NCI-H510A treated with DMSO at 0.1 percent for 48 hours (cell line): ENCODE measurements at regions not wholly inside any gene's neighbourhood (a gene's known extent, or its start where the extent isn't known, plus 50 kb on each side); places are given as distances from the start of the nearest gene placed in this dataset.

ENCODE experiments used
- DNase-seq: peaks from one replicate; lab custom pipeline; 2025; lab: John Stamatoyannopoulos, UW

DNA sequence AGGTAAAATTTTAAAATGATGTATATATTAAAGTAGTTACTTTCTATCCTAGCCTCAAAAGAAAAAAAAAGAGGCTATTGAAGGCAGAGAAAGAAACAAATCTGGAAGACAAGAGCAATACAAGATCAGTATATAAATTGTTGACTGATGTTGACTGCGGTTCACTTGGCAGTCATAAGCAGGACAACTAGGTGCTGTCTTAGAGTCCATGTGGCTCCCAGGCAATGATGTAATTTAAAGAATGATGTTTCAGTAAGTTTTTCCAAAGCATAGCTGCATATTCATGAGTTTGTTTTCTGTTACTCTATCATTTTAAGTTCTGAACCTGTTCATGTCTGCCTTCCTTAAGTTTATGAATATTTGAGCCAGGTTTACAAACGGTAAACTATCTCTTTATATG is 630.2 kb downstream of the FAT4 start:
- no peak for DNase-seq

DNA sequence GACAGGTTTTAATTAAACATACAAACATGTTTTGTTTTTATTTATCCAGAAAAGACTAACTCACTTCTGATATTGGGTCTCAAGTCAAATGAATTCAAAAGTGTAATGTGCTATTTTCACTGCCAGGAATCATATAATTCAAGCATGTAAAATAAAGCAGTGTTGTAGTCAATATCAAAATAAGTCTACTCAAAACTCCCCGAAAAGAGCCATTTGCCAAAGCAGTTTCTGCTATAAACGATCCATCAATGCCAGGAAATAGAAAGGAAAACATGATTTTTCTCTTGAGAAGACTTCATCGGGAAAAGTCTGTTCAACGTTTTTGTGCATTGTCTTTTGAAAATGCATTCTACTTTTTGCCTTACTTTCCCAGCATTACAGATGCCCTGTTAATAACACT is 633.3 kb downstream of the FAT4 start:
- DNase-seq = no peak

DNA sequence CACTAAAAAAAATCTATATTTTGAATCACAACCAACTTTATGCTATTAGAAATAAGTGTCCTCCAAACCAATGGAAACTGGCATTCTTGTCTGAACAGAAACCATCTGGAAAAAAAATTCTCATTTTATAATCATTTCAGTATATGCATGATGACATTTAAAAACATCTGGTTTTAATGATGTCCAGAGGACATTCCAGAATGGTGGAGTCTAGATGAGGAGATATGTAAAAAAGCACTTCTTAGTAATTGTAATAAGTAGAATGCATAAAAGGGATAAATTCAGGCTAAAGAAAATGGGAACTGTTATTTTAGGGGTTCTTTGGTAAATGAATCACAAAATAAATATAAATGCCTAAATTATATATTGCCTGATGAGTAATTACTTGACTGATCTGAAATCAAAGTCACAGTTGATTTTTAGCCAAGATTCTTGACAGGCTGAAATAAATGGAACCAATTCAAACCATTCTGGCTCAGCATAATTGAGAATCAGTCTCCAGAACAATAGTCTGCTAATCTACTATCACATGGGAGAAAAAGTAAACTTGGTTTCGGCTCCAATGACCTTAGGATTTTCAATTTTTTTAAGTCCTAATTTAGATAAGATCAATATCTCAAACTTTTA is 636.6 kb downstream of the FAT4 start:
- DNase-seq = no peak

DNA sequence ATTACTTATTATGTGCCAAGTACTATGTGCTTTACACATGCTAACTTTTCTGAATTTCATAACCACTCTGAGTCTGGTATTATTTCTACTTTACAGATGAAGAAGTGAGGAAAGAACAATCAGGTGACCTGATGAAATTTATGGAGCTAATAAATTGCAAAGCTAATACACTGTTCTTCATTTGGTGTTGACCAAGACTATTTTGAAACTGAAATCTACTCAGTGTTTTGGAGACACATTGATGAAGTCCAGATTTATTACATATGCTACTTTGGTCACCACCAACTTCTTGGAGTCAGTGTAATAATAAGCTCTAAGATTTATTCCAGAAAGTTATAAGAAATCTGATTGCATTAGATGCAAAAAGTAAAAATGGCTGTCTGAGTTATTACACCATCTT is 637.9 kb downstream of the FAT4 start:
- no peak for DNase-seq

DNA sequence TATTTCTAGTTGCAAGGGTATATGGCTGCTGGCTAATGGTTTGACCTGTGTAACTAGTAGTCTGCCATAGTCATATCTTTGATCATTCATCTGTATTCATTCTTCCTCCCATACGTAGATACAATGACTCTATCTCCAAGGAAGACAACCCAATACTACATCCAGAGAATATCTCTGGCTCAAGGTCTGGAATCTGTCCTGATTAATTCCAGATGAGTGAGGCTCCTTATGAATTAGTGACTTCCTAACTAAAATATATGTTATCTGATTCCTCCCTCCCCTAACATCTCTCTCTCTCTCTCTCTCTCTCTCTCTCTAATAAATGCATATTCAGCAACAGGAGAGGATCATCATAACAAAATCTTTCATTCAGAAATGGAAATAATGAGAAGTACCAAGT is 641.5 kb downstream of the FAT4 start:
- no peak for DNase-seq

DNA sequence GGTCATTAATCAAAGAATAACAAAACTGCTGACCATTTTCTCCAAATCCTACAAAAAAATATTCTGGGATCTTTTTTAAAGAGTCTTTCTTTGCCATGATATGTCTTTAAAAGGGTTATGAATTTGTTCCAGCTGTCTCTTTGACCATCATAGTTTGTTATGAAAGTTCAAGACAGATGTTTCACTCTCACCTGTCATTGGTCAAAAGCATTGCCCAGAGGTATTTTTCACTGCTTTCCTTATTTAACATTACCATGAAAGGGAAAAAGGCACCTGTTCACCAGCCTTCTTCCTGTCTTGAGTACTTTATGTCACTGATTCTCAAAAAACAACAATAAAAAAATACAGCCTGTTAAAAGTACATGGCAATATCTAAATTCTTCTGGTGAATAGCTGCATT is 643.8 kb downstream of the FAT4 start:
- no peak for DNase-seq

DNA sequence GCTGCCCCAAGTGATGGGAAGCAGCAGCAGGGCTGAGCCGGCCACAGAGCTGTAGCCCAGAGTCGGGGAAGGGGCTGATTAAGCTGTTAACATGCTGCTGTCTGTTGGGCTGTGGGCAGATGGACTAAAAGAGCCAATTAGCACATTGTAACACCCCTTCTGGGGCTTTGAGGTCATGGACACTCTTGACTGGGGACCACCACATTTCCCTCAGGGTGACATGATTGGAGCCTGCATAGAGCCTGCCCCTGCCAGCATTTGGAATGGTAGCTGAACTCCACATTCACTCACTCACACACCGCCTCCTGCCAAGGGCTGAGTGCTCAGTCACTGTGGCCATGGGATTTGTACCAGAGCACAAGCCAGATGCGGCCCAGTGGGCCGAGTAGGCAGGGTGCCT is 646.9 kb downstream of the FAT4 start:
- DNase-seq = no peak

DNA sequence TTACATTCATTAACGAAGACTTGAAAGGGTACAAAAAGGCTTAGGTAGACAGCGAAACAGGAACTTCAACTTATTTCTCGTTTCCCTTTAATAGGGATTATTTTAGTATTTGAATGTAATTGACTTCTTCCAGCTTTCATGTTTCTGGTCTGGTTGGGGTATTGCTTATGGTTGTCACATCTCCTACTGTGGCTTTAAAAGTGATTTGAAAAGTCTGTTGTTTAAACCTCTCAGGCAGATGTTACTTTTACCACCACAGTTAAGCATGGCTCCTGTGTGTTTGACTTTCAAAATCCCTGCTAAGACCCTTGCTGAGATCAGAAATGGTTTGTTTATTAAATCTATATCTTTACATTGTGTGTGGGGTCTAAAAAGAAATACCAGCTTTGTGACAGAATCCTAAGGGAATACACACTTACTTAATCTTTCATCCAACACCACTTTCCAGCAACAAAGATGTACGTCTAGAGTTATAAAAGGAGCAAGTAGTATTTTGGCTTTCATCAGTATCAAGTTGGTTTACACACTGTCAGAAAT is 661.2 kb downstream of the FAT4 start:
- no peak for DNase-seq

DNA sequence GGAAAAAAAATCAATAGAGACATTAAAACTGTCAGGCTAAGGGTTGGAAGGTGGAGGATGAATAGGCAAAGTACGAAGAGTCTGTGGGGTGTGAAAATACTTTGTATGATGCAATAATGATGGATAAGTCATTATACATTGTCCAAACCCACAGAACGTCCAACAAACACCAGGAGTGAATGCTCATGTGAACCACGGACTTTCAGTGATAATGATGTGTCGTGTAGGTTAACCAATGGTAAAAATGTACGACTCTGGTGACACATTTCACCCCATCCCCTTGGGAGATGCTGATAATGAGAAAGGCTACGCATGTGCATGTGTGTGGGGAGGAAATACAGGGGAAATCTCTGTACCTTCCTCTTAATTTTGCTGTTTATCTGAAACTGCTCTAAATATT is 665.2 kb downstream of the FAT4 start:
- no peak for DNase-seq

DNA sequence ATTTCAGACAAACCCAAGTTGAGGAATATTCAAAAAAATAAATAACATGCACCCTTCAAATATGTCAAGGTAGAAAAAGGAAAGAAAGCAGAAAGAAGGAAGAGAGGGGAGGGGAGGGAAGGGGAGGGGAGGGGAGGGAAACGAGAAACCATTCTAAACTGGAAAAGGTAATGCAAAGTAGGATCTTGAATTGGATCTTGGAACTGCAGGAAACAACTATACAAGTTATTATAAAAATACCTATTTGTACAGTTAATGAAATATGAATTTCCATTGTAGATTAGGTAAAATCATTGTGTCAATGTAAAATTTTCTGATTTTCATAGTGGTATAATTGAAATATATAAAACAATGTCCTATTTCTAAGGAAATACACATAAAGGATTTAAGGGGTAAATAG is 668.4 kb downstream of the FAT4 start:
- DNase-seq = no peak

DNA sequence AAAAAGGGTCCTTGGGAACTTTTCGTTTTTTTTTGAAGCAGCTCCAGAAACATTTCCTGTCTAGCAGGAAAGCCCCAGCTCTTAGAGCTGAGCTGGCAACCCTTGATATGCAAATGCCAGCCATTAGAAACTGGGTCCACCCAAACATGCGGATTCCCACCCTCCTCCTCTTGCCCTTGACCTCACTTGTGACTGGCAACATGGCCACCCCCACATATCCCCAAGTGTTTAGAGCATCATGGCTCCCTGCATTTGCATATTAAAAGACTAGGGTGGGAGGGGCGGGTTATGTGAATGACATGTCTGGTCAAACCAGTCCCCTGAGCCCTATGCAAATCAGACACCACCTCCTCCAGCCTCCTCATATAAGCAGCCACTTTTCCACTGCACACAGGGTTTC is 671.1 kb downstream of the FAT4 start:
- no peak for DNase-seq

DNA sequence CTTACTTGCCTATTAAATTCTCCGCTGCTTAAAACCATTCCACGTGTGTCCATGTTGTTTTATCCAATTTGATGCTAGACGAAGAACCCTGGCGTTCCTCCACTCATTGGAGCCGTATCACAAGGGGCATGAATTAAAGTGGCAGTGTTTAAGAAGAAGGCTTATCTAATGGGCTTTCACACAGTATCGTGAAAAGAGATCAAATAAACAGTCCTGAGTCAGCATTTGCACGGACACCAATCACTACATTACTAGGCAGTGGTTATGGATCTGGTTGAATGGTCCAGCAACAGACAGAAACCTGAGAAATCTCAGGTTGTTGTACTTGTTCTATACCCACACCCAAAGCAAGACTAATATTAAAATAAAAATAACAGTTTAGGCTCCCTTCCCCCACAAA is 671.6 kb downstream of the FAT4 start:
- DNase-seq = no peak

DNA sequence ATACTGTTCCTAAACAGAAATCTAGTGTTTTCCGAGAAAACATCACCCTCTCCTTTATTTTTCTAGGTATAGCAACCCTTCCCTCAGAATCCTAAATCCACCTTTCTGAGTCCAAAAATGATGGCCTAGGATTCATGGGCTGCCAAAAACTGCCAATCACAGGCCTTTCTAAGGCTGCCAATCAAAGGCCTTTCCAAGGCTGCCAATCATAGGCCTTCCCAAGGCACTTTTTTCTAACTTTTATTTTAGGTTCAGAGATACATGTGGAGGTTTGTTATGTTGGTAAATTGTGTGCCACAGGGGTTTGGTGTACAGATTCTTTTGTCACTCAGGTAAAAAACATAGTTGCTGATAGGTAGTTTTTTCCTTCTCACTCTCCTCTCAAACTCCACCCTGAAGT is 673.7 kb downstream of the FAT4 start:
- no peak for DNase-seq

DNA sequence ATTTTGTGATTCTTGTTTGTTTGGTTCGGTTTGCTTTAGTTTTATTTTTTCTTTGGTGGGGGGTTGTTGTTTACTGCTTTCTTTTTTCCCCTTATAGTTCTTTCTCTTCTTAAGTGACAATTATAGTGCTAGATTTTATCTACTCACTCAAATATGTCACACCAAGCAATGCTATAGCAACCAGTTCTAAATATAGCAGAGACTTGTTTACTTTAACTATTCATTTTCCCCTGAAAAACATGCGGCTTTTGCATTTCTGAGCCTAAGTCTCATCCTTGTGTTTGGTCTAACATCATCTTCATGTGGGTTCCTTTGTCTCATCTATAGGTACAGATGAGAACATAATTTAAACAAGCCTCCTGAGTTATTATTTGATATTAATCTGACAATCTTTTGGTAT is 676.6 kb downstream of the FAT4 start:
- DNase-seq = no peak

DNA sequence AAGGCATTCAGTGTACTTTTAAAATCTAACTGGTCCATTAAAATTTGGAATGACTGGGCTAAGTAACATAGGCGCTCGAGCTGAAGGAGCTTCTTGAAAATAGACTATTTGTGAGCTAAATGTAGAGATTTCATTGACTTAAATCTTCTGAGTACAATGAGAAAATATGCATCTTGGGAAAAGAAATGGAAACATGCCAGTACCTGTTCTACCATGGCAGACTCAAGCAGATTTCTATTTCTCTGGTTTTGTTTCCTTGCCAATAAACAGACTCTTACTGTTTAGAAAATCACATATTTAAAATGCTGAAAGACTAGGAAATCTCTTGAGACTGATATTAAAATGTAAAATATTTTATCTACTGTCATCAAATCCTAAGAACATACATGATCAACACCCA is 678.1 kb downstream of the FAT4 start:
- no peak for DNase-seq

DNA sequence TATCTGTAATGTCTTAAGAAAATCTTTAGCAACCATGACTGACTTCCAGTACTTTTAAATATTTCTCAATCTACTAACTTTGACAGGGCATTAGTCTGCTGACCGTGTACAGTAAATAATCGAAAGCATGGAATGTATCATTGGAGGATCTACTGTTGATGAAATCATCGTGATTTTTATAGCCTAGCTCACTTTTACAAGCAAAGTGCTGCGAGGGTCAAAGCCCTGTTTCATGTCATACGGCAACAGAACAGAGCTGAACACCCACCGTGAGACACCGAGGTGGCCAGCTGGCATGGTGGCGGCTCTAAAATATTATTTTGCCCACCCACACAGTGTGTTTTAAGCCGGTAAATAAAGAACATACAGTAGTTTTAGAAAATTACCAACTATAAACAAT is 679.3 kb downstream of the FAT4 start:
- no peak for DNase-seq

DNA sequence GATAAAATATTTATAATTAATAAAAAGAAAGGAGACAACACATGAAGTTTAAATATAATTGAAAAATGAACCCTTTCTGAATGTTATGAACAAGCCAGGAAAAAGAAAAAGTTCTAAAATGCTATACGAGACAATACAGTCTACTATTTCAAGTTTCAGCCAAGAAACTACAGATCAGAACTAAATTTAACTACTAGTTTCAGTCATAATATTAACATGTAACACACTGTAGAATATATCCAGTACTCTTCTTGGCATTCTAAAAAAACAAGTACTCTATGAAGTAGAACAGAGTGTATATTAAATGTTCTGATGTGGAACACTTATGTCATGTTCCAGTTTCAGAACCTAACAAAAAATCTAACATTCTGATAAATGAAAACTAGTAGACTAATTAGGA is 679.7 kb downstream of the FAT4 start:
- no peak for DNase-seq

DNA sequence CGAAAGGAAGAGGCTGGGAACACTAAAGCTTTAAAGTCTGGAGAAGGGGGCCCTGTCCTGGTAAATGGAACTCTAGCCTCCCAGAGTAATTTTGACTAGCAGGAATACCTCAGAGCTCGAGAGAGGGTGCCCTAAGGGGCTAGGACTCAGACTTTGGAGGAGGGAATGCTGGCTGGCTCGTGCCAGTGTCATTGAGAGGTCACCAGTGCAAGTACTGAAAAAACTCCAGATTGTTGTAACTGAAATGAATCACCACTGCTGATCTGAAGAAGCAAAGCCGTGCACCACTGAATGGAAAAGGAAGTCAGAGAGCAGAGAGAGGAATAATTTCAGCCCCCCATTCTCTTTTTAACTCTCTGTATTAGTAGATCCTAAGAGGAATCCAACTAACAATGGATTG is 690.2 kb downstream of the FAT4 start:
- no peak for DNase-seq

DNA sequence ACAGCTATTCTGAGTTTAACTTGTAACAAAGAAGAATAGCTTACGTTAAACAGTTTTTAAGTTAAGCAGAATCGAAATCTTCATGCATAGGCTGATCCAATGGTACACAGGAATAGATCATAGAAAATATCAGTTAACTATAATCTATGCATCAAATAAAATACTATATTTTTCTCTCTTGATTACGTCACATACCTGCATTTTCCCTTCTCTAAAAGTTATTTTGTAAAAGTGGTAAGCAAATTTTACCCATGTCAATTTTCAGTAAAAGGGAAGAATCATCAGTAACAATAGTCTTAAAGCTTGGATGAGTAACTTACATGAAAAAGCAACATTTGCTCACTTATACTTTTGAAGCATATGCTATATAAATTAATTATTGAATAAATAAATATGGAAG is 692.4 kb downstream of the FAT4 start:
- no peak for DNase-seq

DNA sequence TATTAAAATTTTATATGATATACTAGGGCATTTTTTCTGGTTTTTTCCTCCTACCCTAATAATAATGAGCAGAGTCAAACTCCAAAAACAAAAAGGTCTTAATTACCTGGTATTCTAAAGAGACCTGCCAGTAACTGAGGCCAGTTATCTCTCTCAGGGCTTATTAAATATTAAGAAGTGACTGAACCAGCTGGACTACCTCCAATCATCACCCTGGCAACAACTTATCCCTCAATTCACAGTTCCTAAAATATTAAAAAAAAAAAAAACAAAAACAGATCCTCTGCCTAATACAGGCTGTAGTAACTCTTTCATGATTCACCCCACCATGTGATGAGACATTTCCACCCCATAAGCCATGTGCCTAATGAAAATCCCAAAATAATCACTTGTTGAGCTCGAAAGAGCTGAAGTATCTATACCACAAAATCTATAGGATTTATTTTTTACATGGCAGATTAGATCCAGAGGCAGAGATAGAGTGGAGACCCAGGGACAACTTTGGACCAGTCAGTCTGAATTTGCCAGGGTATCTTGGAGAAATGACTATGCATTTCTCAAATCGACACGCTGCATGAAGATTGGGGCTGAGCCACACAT is 698.0 kb downstream of the FAT4 start:
- DNase-seq = no peak

DNA sequence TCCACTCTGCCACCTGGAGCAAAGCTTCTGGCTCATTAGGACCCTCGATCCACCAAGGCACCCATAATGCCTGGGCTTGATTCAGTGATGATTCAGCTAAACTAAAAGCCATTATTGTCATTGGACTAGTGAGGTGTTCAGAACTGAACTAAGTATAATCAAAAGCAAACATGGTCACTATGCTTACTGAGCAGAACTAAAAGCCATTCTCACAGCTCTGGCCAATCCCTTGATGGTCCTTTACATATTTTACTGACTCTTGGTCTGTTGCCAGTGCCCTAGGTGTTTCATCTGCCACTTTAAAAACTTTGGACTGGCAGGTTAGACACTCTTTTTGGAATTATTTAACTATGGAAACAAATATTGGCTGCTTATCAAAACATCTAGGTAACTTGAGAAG is 703.5 kb downstream of the FAT4 start:
- DNase-seq = peak; percentile 3

DNA sequence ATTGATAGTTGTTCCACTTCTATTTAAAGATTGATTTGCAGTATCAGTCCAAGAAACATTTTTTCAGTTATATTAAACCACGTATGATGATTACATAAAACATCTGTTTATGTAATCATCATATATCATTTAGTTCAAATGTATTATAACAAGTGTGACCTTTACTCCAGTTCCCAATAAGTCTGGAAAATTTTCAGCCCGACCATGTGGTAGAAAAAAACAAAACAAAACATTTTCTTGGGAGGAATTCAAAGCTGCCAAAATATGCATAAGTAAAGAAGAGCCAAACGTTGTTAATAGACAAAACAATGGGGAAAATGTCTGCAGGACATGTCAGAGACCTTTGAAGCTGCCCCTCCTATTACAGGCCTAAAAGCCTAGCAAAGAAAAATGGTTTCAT is 709.1 kb downstream of the FAT4 start:
- DNase-seq = no peak

DNA sequence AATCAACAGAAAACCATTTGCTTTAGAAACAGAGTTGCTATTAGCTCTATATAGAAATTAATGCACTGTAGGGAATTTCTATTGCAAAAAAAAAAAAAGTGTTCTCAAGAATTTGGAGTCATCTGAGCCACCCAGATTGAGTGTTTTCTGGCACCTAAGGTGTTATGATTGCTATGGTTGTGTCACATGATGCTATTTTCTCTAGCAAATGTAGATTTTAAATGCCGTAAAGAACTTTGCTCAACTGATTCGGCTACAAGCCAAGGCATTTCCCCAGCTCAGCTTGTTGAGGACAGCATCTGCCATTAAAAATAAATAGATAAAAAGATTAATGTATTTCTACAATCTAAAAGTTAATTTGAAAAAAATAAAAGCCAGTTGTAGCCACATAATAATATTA is 712.8 kb downstream of the FAT4 start:
- no peak for DNase-seq

DNA sequence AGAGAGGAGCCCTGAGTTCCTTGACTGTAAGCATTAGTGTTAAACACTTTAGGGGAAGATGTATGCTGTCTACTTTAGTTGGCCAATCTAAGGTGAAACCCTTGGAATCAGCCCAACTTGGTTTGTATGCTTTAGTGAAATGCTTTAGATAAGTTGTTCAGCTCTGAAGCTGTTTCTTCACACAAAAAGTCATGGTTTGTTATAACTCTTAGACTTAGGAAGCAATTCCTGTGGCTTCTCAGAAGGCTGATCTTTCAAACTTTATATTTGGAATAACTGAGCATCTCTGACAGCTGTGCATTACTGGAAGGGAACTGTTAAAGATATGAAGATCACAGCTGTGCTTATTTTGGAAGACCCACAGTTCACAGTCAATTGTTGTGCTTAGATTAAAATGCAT is 714.1 kb downstream of the FAT4 start:
- DNase-seq = no peak
